ENCODE measurements at regions not wholly inside any gene's neighbourhood (a gene's known extent, or its start where the extent isn't known, plus 50 kb on each side); places are given as distances from the start of the nearest gene placed in this dataset.

DNA sequence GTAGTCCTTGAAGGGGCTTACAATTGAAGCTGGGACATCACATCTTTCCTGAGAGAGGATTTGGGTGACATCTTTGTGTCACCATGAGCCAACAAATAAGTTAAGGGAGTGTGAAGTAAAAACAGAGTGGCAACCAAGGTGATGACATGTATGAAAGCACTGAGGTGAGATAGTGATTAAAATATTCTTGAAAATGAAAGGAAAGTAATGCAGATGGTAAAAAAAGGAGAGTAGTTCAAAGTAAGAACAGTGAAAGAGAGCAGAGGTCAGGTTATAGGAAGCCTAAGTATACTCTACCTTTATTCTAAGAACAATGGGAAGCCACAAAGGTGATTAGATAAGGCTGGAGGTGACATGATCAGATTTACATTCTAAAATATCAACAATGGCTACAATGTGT lies 486.1 kb downstream of the DIPK2A start:
- Histone ChIP-seq H3K27me3 (no peaks in the 10 kb centered on the region), H3K36me3 (no peaks in the 10 kb centered on the region), H3K9me3 (no peaks in the 10 kb centered on the region), H3K27ac (no peak overlapping the region), H3K4me1 (no peaks in the 10 kb centered on the region), H3K4me3 (no peak overlapping the region)
- no peak for TF ChIP-seq POLR2AphosphoS5 (IDR thresholded peaks at IDR 0.05)
- TF ChIP-seq, protein P1, sequence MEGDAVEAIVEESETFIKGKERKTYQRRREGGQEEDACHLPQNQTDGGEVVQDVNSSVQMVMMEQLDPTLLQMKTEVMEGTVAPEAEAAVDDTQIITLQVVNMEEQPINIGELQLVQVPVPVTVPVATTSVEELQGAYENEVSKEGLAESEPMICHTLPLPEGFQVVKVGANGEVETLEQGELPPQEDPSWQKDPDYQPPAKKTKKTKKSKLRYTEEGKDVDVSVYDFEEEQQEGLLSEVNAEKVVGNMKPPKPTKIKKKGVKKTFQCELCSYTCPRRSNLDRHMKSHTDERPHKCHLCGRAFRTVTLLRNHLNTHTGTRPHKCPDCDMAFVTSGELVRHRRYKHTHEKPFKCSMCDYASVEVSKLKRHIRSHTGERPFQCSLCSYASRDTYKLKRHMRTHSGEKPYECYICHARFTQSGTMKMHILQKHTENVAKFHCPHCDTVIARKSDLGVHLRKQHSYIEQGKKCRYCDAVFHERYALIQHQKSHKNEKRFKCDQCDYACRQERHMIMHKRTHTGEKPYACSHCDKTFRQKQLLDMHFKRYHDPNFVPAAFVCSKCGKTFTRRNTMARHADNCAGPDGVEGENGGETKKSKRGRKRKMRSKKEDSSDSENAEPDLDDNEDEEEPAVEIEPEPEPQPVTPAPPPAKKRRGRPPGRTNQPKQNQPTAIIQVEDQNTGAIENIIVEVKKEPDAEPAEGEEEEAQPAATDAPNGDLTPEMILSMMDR (IDR thresholded peaks at IDR 0.05), result no peak
- TF ChIP-seq POLR2A (IDR thresholded peaks at IDR 0.05), result no peak
- no peak for DNase-seq (ENCODE audit: low spot score in 2 of 2)
- intact Hi-C loops (cut with DNase I; ENCODE audit: low total_unique reads), result no loop called here

DNA sequence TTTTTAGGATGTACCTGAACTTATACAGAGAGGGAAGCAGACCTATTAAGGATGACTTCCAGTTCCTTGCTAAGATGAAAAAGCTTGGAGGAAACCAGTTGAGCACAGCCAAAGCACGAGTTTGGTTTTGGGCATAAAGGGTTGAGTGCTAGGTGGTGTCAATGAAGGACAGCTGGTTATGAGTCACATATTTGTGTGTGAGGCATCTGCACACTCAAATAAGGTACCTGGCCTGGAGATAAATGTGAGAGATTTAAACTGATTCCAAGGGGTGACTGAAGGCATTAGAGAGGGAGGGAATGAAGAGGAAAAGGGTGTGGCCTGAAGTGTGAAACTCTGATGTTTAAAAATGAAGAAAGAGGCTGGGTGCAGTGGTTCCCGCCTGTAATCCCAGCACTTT lies 486.7 kb downstream of the DIPK2A start:
- no peak overlapping the region for H3K27ac ChIP-seq
- TF ChIP-seq POLR2AphosphoS5 (IDR thresholded peaks at IDR 0.05), result no peak
- TF ChIP-seq, protein P1 (IDR thresholded peaks at IDR 0.05), result no peak
- DNase-seq (ENCODE audit: low spot score in 2 of 2), result no peak
- H3K36me3 ChIP-seq, result no peaks in the 10 kb centered on the region
- no peaks in the 10 kb centered on the region for H3K27me3 ChIP-seq
- no peaks in the 10 kb centered on the region for H3K9me3 ChIP-seq
- H3K4me3 ChIP-seq, result no peak overlapping the region
- no peaks in the 10 kb centered on the region for H3K4me1 ChIP-seq
- intact Hi-C loops (cut with DNase I; ENCODE audit: low total_unique reads), result no loop called here

DNA sequence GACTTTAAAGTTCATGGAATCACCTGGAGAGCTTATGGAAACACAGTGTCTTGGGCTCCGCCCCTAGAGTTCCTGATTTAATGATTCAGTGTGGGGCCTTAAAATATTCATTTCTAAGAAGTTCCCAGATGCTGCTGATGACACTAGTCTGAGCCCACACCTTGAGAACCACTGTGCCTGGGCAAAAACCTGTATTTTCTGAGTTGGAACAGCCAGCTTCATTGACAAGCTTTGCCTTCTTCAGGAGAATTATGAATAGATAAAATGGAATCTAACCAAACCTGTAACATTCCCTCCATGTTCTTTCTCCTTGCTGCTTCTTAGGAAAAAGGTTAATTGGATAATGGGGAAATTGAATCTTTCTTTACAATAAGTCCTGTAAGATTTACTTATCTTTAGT lies 490.7 kb downstream of the DIPK2A start:
- H3K27me3 ChIP-seq, result no peaks in the 10 kb centered on the region
- H3K9me3 ChIP-seq, result no peaks in the 10 kb centered on the region
- DNase-seq (ENCODE audit: low spot score in 2 of 2), result no peak
- intact Hi-C loops (cut with DNase I; ENCODE audit: low total_unique reads), result no loop called here
- no peaks in the 10 kb centered on the region for H3K36me3 ChIP-seq
- H3K4me1 ChIP-seq, result no peaks in the 10 kb centered on the region
- no peak overlapping the region for H3K27ac ChIP-seq
- TF ChIP-seq, protein P1 (IDR thresholded peaks at IDR 0.05), result no peak
- TF ChIP-seq POLR2AphosphoS5 (IDR thresholded peaks at IDR 0.05) (no peak), POLR2A (IDR thresholded peaks at IDR 0.05) (no peak)
- no peak overlapping the region for H3K4me3 ChIP-seq

DNA sequence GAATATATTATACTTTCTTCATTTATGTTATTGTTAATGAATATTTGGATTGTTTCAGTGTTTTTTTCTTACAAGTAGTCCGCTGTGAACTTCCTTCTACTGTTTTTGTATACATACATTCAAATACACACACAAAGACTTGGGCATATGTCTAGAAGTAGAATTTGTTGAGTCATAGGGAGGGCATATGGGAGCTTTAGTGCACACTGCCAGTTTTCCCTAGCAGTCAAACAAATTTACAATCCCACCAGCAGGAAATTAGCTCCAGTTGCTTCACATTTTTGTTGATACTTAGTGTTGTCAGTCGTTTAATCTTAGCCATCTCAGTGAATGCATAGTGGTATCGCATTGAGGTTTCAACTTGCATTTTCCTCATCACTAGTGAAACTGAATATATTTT lies 492.3 kb downstream of the DIPK2A start:
- TF ChIP-seq, protein P1 (IDR thresholded peaks at IDR 0.05), result no peak
- TF ChIP-seq POLR2AphosphoS5 (IDR thresholded peaks at IDR 0.05) (no peak), POLR2A (IDR thresholded peaks at IDR 0.05) (no peak)
- Histone ChIP-seq H3K4me3 (no peak overlapping the region), H3K27ac (no peak overlapping the region), H3K27me3 (no peaks in the 10 kb centered on the region), H3K4me1 (no peaks in the 10 kb centered on the region), H3K36me3 (no peaks in the 10 kb centered on the region), H3K9me3 (no peaks in the 10 kb centered on the region)
- intact Hi-C loops (cut with DNase I; ENCODE audit: low total_unique reads), result no loop called here
- DNase-seq (ENCODE audit: low spot score in 2 of 2), result no peak

DNA sequence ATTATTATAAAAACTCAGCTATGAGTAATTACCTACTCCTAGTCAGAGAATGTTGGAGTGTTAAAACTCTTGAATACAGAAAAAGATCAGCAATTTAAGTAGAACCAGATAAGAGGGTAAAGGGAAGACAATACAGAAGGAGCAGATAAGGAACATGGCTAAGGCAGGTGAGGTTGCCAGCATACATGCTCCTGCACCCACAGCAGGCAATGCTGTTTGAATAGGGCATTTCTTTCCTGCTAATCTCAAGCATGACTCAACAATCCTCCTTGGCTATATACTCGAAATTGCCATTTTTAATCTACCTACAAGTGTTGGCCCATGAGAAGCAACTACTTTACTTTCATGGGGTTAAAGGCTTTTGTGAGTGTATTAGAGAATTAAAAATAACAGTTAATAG lies 494.5 kb downstream of the DIPK2A start:
- no peaks in the 10 kb centered on the region for H3K9me3 ChIP-seq
- no peak overlapping the region for H3K4me3 ChIP-seq
- no peaks in the 10 kb centered on the region for H3K4me1 ChIP-seq
- no peak for TF ChIP-seq POLR2A (IDR thresholded peaks at IDR 0.05)
- no peak for TF ChIP-seq POLR2AphosphoS5 (IDR thresholded peaks at IDR 0.05)
- TF ChIP-seq, protein P1 (IDR thresholded peaks at IDR 0.05), result no peak
- H3K27ac ChIP-seq, result no peak overlapping the region
- intact Hi-C loops (cut with DNase I; ENCODE audit: low total_unique reads), result no loop called here
- no peaks in the 10 kb centered on the region for H3K27me3 ChIP-seq
- H3K36me3 ChIP-seq, result no peaks in the 10 kb centered on the region
- no peak for DNase-seq (ENCODE audit: low spot score in 2 of 2)

Measured in breast epithelium (tissue), 4 donors.